B cell (primary cell): ENCODE measurements at regions not wholly inside any gene's neighbourhood (a gene's known extent, or its start where the extent isn't known, plus 50 kb on each side); places are given as distances from the start of the nearest gene placed in this dataset.

Experiments used
- ATAC-seq: fragments of 200-7000 bp; cut with Tn5 transposase; one replicate; pipeline ENCODE4 v1.10.0; 2021; ENCODE audit warnings: low read depth, mild to moderate bottlenecking, moderate number of reproducible peaks, moderate library complexity
- CTCF ChIA-PET: fragments of 350-600 bp; sonication (Branson Sonifier 250); formaldehyde crosslinking; loops from one replicate; lab custom pipeline; 2021; ENCODE audit warnings: antibody characterized with exemption, inconsistent platforms; lab: Charles Lee
- POLR2A ChIA-PET: fragments of 350-600 bp; sonication (Branson Sonifier 250); formaldehyde crosslinking; loops from one replicate; lab custom pipeline; 2021; ENCODE audit warnings: antibody characterized with exemption; lab: Charles Lee
- DNase-seq: peaks from one replicate; pipeline ENCODE4 v3.0.0; 2013
- H2AFZ ChIP-seq: 2 replicates; pipeline ENCODE4 v1.6.1; 2012; ENCODE audit warnings: mild to moderate bottlenecking, low read depth, low read length; ENCODE audit not compliant: insufficient read depth, poor library complexity, severe bottlenecking
- H3K27ac ChIP-seq, 2 donors: 1 replicate in 1 of 2; 2 replicates in 1 of 2; pipeline ENCODE4 v1.5.1; 2012 to 2013; ENCODE audit warnings: low read length in 2 of 2, mild to moderate bottlenecking in 2 of 2, moderate library complexity in 1 of 2
- H3K27me3 ChIP-seq, 4 experiments: fragments of 200-600 bp in 1 of 4; sonication (generic) in 1 of 4; replicated peaks in 1 of 4; 1 replicate in 2 of 4; 2 replicates in 2 of 4; pipeline versions ENCODE4 v1.6.1 to v1.7.0; 2013 to 2016; ENCODE audit warnings: low read length in 3 of 4, mild to moderate bottlenecking in 2 of 4, mixed read lengths in 1 of 4, moderate library complexity in 1 of 4; ENCODE audit not compliant: insufficient read depth in 4 of 4, control insufficient read depth in 3 of 4; ENCODE audit errors: control extremely low read depth in 1 of 4
- H3K36me3 ChIP-seq, 2 experiments: replicated peaks in 1 of 2; 1 replicate in 1 of 2; 2 replicates in 1 of 2; pipeline versions ENCODE4 v1.6.1 to v1.7.1; 2013; ENCODE audit warnings: low read length in 1 of 2; ENCODE audit not compliant: insufficient read depth in 2 of 2, control insufficient read depth in 1 of 2; ENCODE audit errors: control extremely low read depth in 1 of 2, extremely low read depth in 1 of 2
- H3K4me1 ChIP-seq, 2 donors: fragments of 200-600 bp in 1 of 2; sonication (generic) in 1 of 2; 1 replicate in 1 of 2; 2 replicates in 1 of 2; pipeline versions ENCODE4 v1.5.1 to v1.6.1; 2013 to 2017; ENCODE audit warnings: low read length in 2 of 2; ENCODE audit not compliant: control insufficient read depth in 2 of 2, insufficient read depth in 2 of 2
- H3K4me2 ChIP-seq: replicated peaks from 2 replicates; pipeline ENCODE3; 2012; ENCODE audit warnings: mild to moderate bottlenecking, low read depth, low read length; ENCODE audit not compliant: poor library complexity, severe bottlenecking
- H3K4me3 ChIP-seq, 5 experiments: fragments of 200-600 bp in 1 of 5; sonication (generic) in 1 of 5; 1 replicate in 3 of 5; 2 replicates in 2 of 5; pipeline versions ENCODE4 v1.5.1 to v1.7.0; 2011 to 2016; ENCODE audit warnings: low read length in 4 of 5, mild to moderate bottlenecking in 4 of 5, low read depth in 2 of 5, control low read depth in 1 of 5, moderate library complexity in 1 of 5; ENCODE audit not compliant: insufficient read depth in 1 of 5; ENCODE audit errors: control extremely low read depth in 1 of 5, extremely low read depth in 1 of 5
- H3K79me2 ChIP-seq: fragments of 200-600 bp; sonication (generic); one replicate; pipeline ENCODE4 v1.6.0; 2016; ENCODE audit warnings: low read length; ENCODE audit not compliant: control insufficient read depth, insufficient read depth
- H3K9ac ChIP-seq: fragments of 200-600 bp; sonication (generic); 2 replicates; pipeline ENCODE4 v1.6.1; 2017; ENCODE audit warnings: mild to moderate bottlenecking, low read length, moderate library complexity
- H3K9me3 ChIP-seq, 3 donors: one replicate each; pipeline versions ENCODE4 v1.6.1 to v1.7.1; 2013; ENCODE audit warnings: low read length in 2 of 3; ENCODE audit not compliant: control insufficient read depth in 2 of 3, insufficient read depth in 1 of 3; ENCODE audit errors: control extremely low read depth in 1 of 3
- H4K20me1 ChIP-seq: 2 replicates; pipeline ENCODE4 v1.6.0; 2012; ENCODE audit warnings: mild to moderate bottlenecking, low read length; ENCODE audit not compliant: insufficient read depth, control insufficient read depth, poor library complexity, severe bottlenecking
- H3K27ac Mint-ChIP-seq: one replicate; pipeline ENCODE4 v1.8.0; 2021; ENCODE audit warnings: mixed read lengths
- H3K27me3 Mint-ChIP-seq: one replicate; pipeline ENCODE4 v1.8.0; 2021; ENCODE audit warnings: mixed read lengths
- H3K4me1 Mint-ChIP-seq: one replicate; pipeline ENCODE4 v1.8.0; 2021; ENCODE audit warnings: mixed read lengths
- H3K4me3 Mint-ChIP-seq: one replicate; pipeline ENCODE4 v1.8.0; 2021; ENCODE audit warnings: mixed read lengths
- H3K9me3 Mint-ChIP-seq: one replicate; pipeline ENCODE4 v1.8.0; 2022; ENCODE audit warnings: mixed read lengths; ENCODE audit not compliant: insufficient read depth
- CTCF ChIP-seq: fragments of 200-600 bp; IDR thresholded peaks from one replicate; pipeline ENCODE4 v1.8.0; 2022; ENCODE audit warnings: antibody characterized with exemption, mild to moderate bottlenecking
- EZH2 ChIP-seq: IDR thresholded peaks from 2 replicates; pipeline ENCODE4 v1.6.1; 2012; ENCODE audit warnings: borderline replicate concordance, low read depth, mild to moderate bottlenecking, moderate library complexity, low read length; ENCODE audit not compliant: insufficient read depth, poor library complexity, severe bottlenecking
- WGBS: methylation state at CpG from one replicate; pipeline ENCODE4 v1.1.5; 2013; ENCODE audit warnings: missing lambda C conversion rate; ENCODE audit not compliant: insufficient coverage; 5-methylcytosine and 5-hydroxymethylcytosine counted together
- intact Hi-C: fragments of 100-400 bp; cut with micrococcal nuclease; formaldehyde crosslinking; loops from one replicate; pipeline ENCODE4 v1.10.0; 2022

- H2AFZ ChIP-seq = no peak overlapping the region
- no peaks in the 10 kb centered on the region for H3K9me3 ChIP-seq
- WGBS = 68% methylated on average over 6 of the region's 9 CpGs
- H3K4me3 ChIP-seq = no peak overlapping the region
- TF ChIP-seq EZH2 (no peak), CTCF (no peak)
- H3K4me1 ChIP-seq = no peaks in the 10 kb centered on the region
- Mint-ChIP-seq H3K9me3 (no peaks in the 10 kb centered on the region), H3K27ac (no peak overlapping the region), H3K27me3 (peaks cover 7% of the 10 kb centered on the region), H3K4me1 (no peaks in the 10 kb centered on the region), H3K4me3 (no peak overlapping the region)
- H3K9ac ChIP-seq = no peak overlapping the region
- H3K27me3 ChIP-seq = no peaks in the 10 kb centered on the region
- ChIA-PET CTCF (interaction anchor here (2.8 kb wide), 1 partner anchor 10 kb away, joined by 14 read pairs; no protein-coding TSS in a partner anchor), POLR2A (no interaction called here)
- H3K36me3 ChIP-seq = no peaks in the 10 kb centered on the region
- H3K79me2 ChIP-seq = no peaks in the 10 kb centered on the region
- H3K27ac ChIP-seq = no peak overlapping the region
- intact Hi-C loops = no loop called here
- no peak overlapping the region for H3K4me2 ChIP-seq
- ATAC-seq = no peak
- H4K20me1 ChIP-seq = no peaks in the 10 kb centered on the region
- no peak for DNase-seq
Observed at GRCh38 chr16:9148374-9149015, 57.1 kb downstream of the HAPSTR1 start.

- 100% methylated on average over 4 of the region's 5 CpGs for WGBS
- TF ChIP-seq CTCF (no peak), EZH2 (no peak)
- no peak for DNase-seq
- POLR2A ChIA-PET = no interaction called here
- intact Hi-C loops = no loop called here
- H3K27me3 Mint-ChIP-seq = peaks cover 17% of the 10 kb centered on the region
- ATAC-seq = no peak
- Histone ChIP-seq H3K27me3 (no peaks in the 10 kb centered on the region), H4K20me1 (no peaks in the 10 kb centered on the region), H2AFZ (no peak overlapping the region), H3K4me1 (no peaks in the 10 kb centered on the region), H3K9ac (no peak overlapping the region), H3K79me2 (no peaks in the 10 kb centered on the region), H3K36me3 (no peaks in the 10 kb centered on the region), H3K4me2 (no peak overlapping the region), H3K4me3 (no peak overlapping the region), H3K9me3 (peaks cover 0 to 4% (median 0%) of the 10 kb centered on the region in 3 donors), H3K27ac (no peak overlapping the region)
- no peak overlapping the region for H3K4me3 Mint-ChIP-seq
- no peak overlapping the region for H3K27ac Mint-ChIP-seq
- CTCF ChIA-PET = interaction anchor here (0.7 to 1.8 kb wide), 2 partner anchors 12 to 110 kb away, joined by 5 to 7 read pairs; no protein-coding TSS in a partner anchor
- H3K4me1 Mint-ChIP-seq = no peaks in the 10 kb centered on the region
- H3K9me3 Mint-ChIP-seq = no peaks in the 10 kb centered on the region
Observed at GRCh38 chr16:9151074-9151473, 59.6 kb downstream of the HAPSTR1 start.
